ENCODE measurements at regions not wholly inside any gene's neighbourhood (a gene's known extent, or its start where the extent isn't known, plus 50 kb on each side); places are given as distances from the start of the nearest gene placed in this dataset.

DNA sequence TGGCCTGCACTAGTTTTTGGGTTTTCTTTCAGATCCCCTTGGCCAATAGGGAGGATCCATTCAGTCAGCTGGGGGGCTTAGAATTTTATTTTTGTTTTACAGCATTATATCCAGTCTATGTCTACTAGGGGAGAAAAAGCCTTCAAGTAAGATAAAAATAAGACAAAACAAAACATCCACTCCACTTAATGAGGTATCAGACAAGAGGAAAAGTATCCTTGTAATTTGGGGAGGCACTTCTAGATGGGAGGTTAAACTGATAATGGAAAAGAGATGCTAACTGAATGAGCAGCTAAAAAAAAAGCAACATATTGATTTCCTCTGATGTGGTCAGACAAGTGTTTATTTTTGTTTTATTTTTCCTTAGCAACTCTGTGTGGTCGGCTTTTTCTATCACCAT lies 278.0 kb upstream of the ANO3 start:
- no peak for TF ChIP-seq EZH2phosphoT487 (IDR thresholded peaks at IDR 0.05; ENCODE audit: insufficient read depth, low read depth)
- TF ChIP-seq EZH2 (IDR thresholded peaks at IDR 0.05; ENCODE audit: insufficient read depth, poor library complexity, severe bottlenecking) = no peak

Measured in GM23248 (cell line).